HCT116 (cell line): ENCODE measurements at regions not wholly inside any gene's neighbourhood (a gene's known extent, or its start where the extent isn't known, plus 50 kb on each side); places are given as distances from the start of the nearest gene placed in this dataset.

Experiments
- ATAC-seq: fragments of 200-7000 bp; cut with Tn5 transposase; 2 replicates; pipeline ENCODE4 v1.9.1; 2020; ENCODE audit warnings: mild to moderate bottlenecking, moderate library complexity
- BruUV-seq: library from RNA; stranded (reverse); fragments of 400-500 nt; replicated peaks from 2 replicates; lab custom pipeline; 2021; lab: Mats Ljungman, UMichigan
- CTCF ChIA-PET: fragments of 300-600 bp; sonication (Branson Sonifier 250); formaldehyde crosslinking; loops from one replicate; lab custom pipeline; 2021; ENCODE audit warnings: antibody characterized with exemption; lab: Charles Lee
- POLR2A ChIA-PET: fragments of 300-600, 350-600 bp; sonication (Branson Sonifier 250); formaldehyde crosslinking; loops from one replicate; lab custom pipeline; 2021; ENCODE audit warnings: antibody characterized with exemption; lab: Charles Lee
- RAD21 ChIA-PET, 2 experiments: fragments of 300-600 bp; sonication (Branson Sonifier 250); formaldehyde crosslinking; loops; one replicate each; lab custom pipeline; 2023; ENCODE audit warnings: low total read pairs in 2 of 2; ENCODE audit not compliant: uncharacterized antibody in 2 of 2, unreplicated experiment in 2 of 2, low non-redundant PET in 1 of 2; lab: Charles Lee
- DNase-seq: peaks from one replicate; pipeline ENCODE4 v3.0.0-alpha.2; 2010; ENCODE audit warnings: low read depth, low spot score
- H2AFZ ChIP-seq: fragments of 200-600 bp; shearing (Covaris generic), sonication (generic); 2 replicates; pipeline ENCODE4 v1.6.1; 2017; ENCODE audit warnings: low read depth, mixed run types, mixed read lengths, antibody characterized with exemption, low read length; ENCODE audit not compliant: poor library complexity, severe bottlenecking
- H3K27ac ChIP-seq: 2 replicates; pipeline ENCODE4 v1.5.1; 2012; ENCODE audit warnings: low read depth, low read length
- H3K27me3 ChIP-seq: fragments of 200-600 bp; sonication (generic); 2 replicates; pipeline ENCODE4 v1.6.1; 2016; ENCODE audit warnings: mixed run types, low read length, mixed read lengths; ENCODE audit not compliant: insufficient read depth
- H3K36me3 ChIP-seq, 2 experiments: fragments of 200-500 bp in 1 of 2; fragments of 200-600 bp in 1 of 2; sonication (Bioruptor generic) in 1 of 2; sonication (generic) in 1 of 2; 2 replicates each; pipeline versions ENCODE4 v1.5.1 to v1.6.1; 2014 to 2016; ENCODE audit warnings: low read length in 2 of 2, inconsistent platforms in 1 of 2, mixed read lengths in 1 of 2, mixed run types in 1 of 2; ENCODE audit not compliant: insufficient read depth in 2 of 2, control insufficient read depth in 1 of 2
- H3K4me1 ChIP-seq, 2 experiments: fragments of 200-600 bp in 1 of 2; sonication (generic) in 1 of 2; 2 replicates each; pipeline versions ENCODE4 v1.5.1 to v1.6.1; 2012 to 2017; ENCODE audit warnings: low read length in 2 of 2, inconsistent platforms in 1 of 2, mild to moderate bottlenecking in 1 of 2, mixed read lengths in 1 of 2, mixed run types in 1 of 2, moderate library complexity in 1 of 2; ENCODE audit not compliant: insufficient read depth in 2 of 2, control insufficient read depth in 1 of 2
- H3K4me2 ChIP-seq: fragments of 200-600 bp; sonication (generic); 2 replicates; pipeline ENCODE4 v1.6.1; 2017; ENCODE audit warnings: mixed run types, low read length, mixed read lengths
- H3K4me3 ChIP-seq, 2 experiments: fragments of 200-600 bp in 1 of 2; sonication (generic) in 1 of 2; replicated peaks in 1 of 2; 2 replicates each; pipeline ENCODE4 v1.5.1; 2011 to 2016; ENCODE audit warnings: low read length in 2 of 2, control low read depth in 1 of 2, low read depth in 1 of 2, mild to moderate bottlenecking in 1 of 2, mixed read lengths in 1 of 2, mixed run types in 1 of 2
- H3K79me2 ChIP-seq: fragments of 200-600 bp; sonication (generic); 2 replicates; pipeline ENCODE4 v1.6.1; 2017; ENCODE audit warnings: mild to moderate bottlenecking, mixed run types, low read length, moderate library complexity, mixed read lengths; ENCODE audit not compliant: insufficient read depth
- H3K9ac ChIP-seq: fragments of 200-600 bp; sonication (generic); 2 replicates; pipeline ENCODE4 v1.6.1; 2016; ENCODE audit warnings: low read length, mixed read lengths
- H3K9me2 ChIP-seq: fragments of 200-600 bp; sonication (generic), shearing (Covaris generic); 2 replicates; pipeline ENCODE4 v1.6.1; 2017; ENCODE audit warnings: mixed run types, mild to moderate bottlenecking, moderate library complexity; ENCODE audit not compliant: insufficient read depth
- H3K9me3 ChIP-seq, 2 experiments: fragments of 200-500 bp in 1 of 2; fragments of 200-600 bp in 1 of 2; sonication (Bioruptor generic) in 1 of 2; sonication (generic) in 1 of 2; 2 replicates each; pipeline ENCODE4 v1.6.1; 2014 to 2017; ENCODE audit warnings: low read length in 2 of 2, mixed read lengths in 2 of 2, inconsistent platforms in 1 of 2, low read depth in 1 of 2, mild to moderate bottlenecking in 1 of 2, mixed run types in 1 of 2, moderate library complexity in 1 of 2; ENCODE audit not compliant: control insufficient read depth in 1 of 2, insufficient read depth in 1 of 2
- H4K20me1 ChIP-seq: fragments of 200-600 bp; sonication (generic), shearing (Covaris generic); 2 replicates; pipeline ENCODE4 v1.6.1; 2017; ENCODE audit warnings: mixed run types, mild to moderate bottlenecking, moderate library complexity; ENCODE audit not compliant: insufficient read depth
- CBX3 ChIP-seq: IDR thresholded peaks from 2 replicates; pipeline ENCODE4 v1.6.1; 2012; ENCODE audit warnings: low read depth
- EGR1 ChIP-seq: IDR thresholded peaks from 2 replicates; pipeline ENCODE4 v1.6.1; 2012; ENCODE audit warnings: low read depth
- EZH2 ChIP-seq: fragments of 200-600 bp; sonication (generic); IDR thresholded peaks from 2 replicates; pipeline ENCODE4 v1.6.1; 2017; ENCODE audit warnings: antibody characterized with exemption, mixed run types
- FOSL1 ChIP-seq: IDR thresholded peaks from 2 replicates; pipeline ENCODE4 v1.6.1; 2012; ENCODE audit warnings: low read depth
- JUND ChIP-seq: IDR thresholded peaks from 2 replicates; pipeline ENCODE4 v1.6.1; 2012
- RAD21 ChIP-seq: IDR thresholded peaks from 2 replicates; pipeline ENCODE4 v1.6.1; 2012; ENCODE audit warnings: low read depth, mild to moderate bottlenecking
- SIN3A ChIP-seq: IDR thresholded peaks from 2 replicates; pipeline ENCODE4 v1.6.1; 2012; ENCODE audit warnings: low read depth
- SP1 ChIP-seq: IDR thresholded peaks from 2 replicates; pipeline ENCODE4 v1.6.1; 2012; ENCODE audit warnings: low read depth
- SRF ChIP-seq: IDR thresholded peaks from 2 replicates; pipeline ENCODE4 v1.6.1; 2012; ENCODE audit warnings: low read depth
- TCF7L2 ChIP-seq: IDR thresholded peaks from 2 replicates; pipeline ENCODE4 v1.7.0; 2011; ENCODE audit warnings: borderline replicate concordance, inconsistent platforms; ENCODE audit not compliant: insufficient read depth, insufficient read length; ENCODE audit errors: extremely low read depth
- YY1 ChIP-seq: IDR thresholded peaks from 2 replicates; pipeline ENCODE4 v1.6.1; 2011; ENCODE audit warnings: low read length, low read depth, moderate library complexity, mild to moderate bottlenecking; ENCODE audit not compliant: insufficient replicate concordance; ENCODE audit errors: extremely low read depth
- ZFX ChIP-seq: fragments of 450-650 bp; IDR thresholded peaks from 2 replicates; pipeline ENCODE4 v1.6.1; 2017
- ZNF274 ChIP-seq: fragments of 200-500 bp; sonication (Bioruptor generic); IDR thresholded peaks from 2 replicates; pipeline ENCODE4 v1.6.1; 2014; ENCODE audit warnings: mild to moderate bottlenecking, low read depth, low read length, inconsistent platforms
- intact Hi-C: fragments of 100-400 bp; cut with micrococcal nuclease; formaldehyde crosslinking; loops from 2 replicates; pipeline ENCODE4 v1.10.0; 2022
- TF ChIP-seq, protein P1 (sequence below): IDR thresholded peaks from 2 replicates; pipeline ENCODE4 v1.6.1; 2012; ENCODE audit warnings: low read depth
- TF ChIP-seq, protein P2 (sequence below): IDR thresholded peaks from 2 replicates; pipeline ENCODE4 v1.6.1; 2012
- TF ChIP-seq, protein P3 (sequence below): IDR thresholded peaks from 2 replicates; pipeline ENCODE4 v1.6.1; 2011; ENCODE audit warnings: mild to moderate bottlenecking, low read length, moderate library complexity; ENCODE audit not compliant: insufficient replicate concordance; ENCODE audit errors: extremely low read depth
- TF ChIP-seq, protein P4 (sequence below), 3 experiments: fragments of 200-600 bp in 1 of 3; sonication (generic) in 1 of 3; IDR thresholded peaks in 2 of 3; conservative IDR thresholded peaks in 1 of 3; 2 replicates each; pipeline ENCODE4 v1.5.1; 2012 to 2017; ENCODE audit warnings: low read depth in 2 of 3, low read length in 2 of 3, antibody characterized with exemption in 1 of 3, borderline replicate concordance in 1 of 3, control low read depth in 1 of 3, mild to moderate bottlenecking in 1 of 3, mixed read lengths in 1 of 3, mixed run types in 1 of 3, moderate library complexity in 1 of 3; ENCODE audit not compliant: insufficient read depth in 1 of 3

DNA sequence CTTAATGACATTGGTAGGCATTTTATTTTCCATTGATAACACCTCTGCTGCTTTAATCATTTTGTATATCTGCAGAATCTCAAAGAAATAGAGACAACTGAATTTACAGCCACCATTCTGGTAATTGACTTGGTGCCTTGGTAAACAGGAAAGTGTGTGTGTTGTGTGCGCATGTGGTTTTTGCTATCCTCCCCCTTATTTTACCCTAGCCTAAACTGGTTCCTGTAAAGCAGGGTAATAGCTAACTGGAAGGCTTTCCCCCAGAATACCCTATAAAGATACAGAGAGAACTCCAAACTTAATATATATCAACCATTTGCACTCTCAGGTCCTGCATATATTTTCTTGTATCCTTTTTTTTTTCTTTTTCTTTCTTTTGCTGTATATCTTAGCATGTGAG lies 149.5 kb upstream of the ADGRL4 start:
- no peaks in the 10 kb centered on the region for H3K9me2 ChIP-seq
- H3K9me3 ChIP-seq: no peaks in the 10 kb centered on the region
- H3K4me1 ChIP-seq: no peaks in the 10 kb centered on the region
- ATAC-seq (no peak), DNase-seq (no peak)
- CTCF ChIA-PET: no interaction called here
- no peak overlapping the region for H3K4me2 ChIP-seq
- no peak overlapping the region for H3K27ac ChIP-seq
- no peak overlapping the region for H2AFZ ChIP-seq
- H3K9ac ChIP-seq: no peak overlapping the region
- H3K27me3 ChIP-seq: no peaks in the 10 kb centered on the region
- intact Hi-C loops: no loop called here
- POLR2A ChIA-PET: no interaction called here
- no peaks in the 10 kb centered on the region for H3K36me3 ChIP-seq
- no peaks in the 10 kb centered on the region for H4K20me1 ChIP-seq
- BruUV-seq: no TSS peak
- RAD21 ChIA-PET: no interaction called here
- TF ChIP-seq JUND (no peak), EGR1 (no peak), SIN3A (no peak), RAD21 (no peak), EZH2 (no peak), ZNF274 (no peak), SRF (no peak), SP1 (no peak), YY1 (no peak), TCF7L2 (no peak), CBX3 (no peak), FOSL1 (no peak), ZFX (no peak)
- TF ChIP-seq, protein P1, sequence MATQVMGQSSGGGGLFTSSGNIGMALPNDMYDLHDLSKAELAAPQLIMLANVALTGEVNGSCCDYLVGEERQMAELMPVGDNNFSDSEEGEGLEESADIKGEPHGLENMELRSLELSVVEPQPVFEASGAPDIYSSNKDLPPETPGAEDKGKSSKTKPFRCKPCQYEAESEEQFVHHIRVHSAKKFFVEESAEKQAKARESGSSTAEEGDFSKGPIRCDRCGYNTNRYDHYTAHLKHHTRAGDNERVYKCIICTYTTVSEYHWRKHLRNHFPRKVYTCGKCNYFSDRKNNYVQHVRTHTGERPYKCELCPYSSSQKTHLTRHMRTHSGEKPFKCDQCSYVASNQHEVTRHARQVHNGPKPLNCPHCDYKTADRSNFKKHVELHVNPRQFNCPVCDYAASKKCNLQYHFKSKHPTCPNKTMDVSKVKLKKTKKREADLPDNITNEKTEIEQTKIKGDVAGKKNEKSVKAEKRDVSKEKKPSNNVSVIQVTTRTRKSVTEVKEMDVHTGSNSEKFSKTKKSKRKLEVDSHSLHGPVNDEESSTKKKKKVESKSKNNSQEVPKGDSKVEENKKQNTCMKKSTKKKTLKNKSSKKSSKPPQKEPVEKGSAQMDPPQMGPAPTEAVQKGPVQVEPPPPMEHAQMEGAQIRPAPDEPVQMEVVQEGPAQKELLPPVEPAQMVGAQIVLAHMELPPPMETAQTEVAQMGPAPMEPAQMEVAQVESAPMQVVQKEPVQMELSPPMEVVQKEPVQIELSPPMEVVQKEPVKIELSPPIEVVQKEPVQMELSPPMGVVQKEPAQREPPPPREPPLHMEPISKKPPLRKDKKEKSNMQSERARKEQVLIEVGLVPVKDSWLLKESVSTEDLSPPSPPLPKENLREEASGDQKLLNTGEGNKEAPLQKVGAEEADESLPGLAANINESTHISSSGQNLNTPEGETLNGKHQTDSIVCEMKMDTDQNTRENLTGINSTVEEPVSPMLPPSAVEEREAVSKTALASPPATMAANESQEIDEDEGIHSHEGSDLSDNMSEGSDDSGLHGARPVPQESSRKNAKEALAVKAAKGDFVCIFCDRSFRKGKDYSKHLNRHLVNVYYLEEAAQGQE: no peak
- TF ChIP-seq, protein P2, sequence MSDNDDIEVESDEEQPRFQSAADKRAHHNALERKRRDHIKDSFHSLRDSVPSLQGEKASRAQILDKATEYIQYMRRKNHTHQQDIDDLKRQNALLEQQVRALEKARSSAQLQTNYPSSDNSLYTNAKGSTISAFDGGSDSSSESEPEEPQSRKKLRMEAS: no peak
- TF ChIP-seq, protein P3, sequence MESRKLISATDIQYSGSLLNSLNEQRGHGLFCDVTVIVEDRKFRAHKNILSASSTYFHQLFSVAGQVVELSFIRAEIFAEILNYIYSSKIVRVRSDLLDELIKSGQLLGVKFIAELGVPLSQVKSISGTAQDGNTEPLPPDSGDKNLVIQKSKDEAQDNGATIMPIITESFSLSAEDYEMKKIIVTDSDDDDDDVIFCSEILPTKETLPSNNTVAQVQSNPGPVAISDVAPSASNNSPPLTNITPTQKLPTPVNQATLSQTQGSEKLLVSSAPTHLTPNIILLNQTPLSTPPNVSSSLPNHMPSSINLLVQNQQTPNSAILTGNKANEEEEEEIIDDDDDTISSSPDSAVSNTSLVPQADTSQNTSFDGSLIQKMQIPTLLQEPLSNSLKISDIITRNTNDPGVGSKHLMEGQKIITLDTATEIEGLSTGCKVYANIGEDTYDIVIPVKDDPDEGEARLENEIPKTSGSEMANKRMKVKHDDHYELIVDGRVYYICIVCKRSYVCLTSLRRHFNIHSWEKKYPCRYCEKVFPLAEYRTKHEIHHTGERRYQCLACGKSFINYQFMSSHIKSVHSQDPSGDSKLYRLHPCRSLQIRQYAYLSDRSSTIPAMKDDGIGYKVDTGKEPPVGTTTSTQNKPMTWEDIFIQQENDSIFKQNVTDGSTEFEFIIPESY: no peak
- TF ChIP-seq, protein P4, sequence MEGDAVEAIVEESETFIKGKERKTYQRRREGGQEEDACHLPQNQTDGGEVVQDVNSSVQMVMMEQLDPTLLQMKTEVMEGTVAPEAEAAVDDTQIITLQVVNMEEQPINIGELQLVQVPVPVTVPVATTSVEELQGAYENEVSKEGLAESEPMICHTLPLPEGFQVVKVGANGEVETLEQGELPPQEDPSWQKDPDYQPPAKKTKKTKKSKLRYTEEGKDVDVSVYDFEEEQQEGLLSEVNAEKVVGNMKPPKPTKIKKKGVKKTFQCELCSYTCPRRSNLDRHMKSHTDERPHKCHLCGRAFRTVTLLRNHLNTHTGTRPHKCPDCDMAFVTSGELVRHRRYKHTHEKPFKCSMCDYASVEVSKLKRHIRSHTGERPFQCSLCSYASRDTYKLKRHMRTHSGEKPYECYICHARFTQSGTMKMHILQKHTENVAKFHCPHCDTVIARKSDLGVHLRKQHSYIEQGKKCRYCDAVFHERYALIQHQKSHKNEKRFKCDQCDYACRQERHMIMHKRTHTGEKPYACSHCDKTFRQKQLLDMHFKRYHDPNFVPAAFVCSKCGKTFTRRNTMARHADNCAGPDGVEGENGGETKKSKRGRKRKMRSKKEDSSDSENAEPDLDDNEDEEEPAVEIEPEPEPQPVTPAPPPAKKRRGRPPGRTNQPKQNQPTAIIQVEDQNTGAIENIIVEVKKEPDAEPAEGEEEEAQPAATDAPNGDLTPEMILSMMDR (IDR thresholded peaks at IDR 0.05 in 2 of 3, conservative IDR thresholded peaks at IDR 0.05 in 1 of 3; ENCODE audit: borderline replicate concordance in 1 of 3, insufficient read depth in 1 of 3, low read depth in 2 of 3, low read length in 2 of 3): no peak
- H3K4me3 ChIP-seq: no peak overlapping the region
- no peaks in the 10 kb centered on the region for H3K79me2 ChIP-seq
